Prostate gland (tissue), 2 donors: ENCODE measurements at regions not wholly inside any gene's neighbourhood (a gene's known extent, or its start where the extent isn't known, plus 50 kb on each side); places are given as distances from the start of the nearest gene placed in this dataset.

Experiments
- POLR2A ChIP-seq: fragments of 450-650 bp; IDR thresholded peaks from one replicate; pipeline ENCODE4 v1.6.1; 2016; ENCODE audit warnings: antibody characterized with exemption, mild to moderate bottlenecking
- TF ChIP-seq, protein P1 (sequence below), 4 experiments: fragments of 200-600 bp in 2 of 4; fragments of 450-650 bp in 2 of 4; sonication (generic) in 2 of 4; IDR thresholded peaks; 1 replicate in 3 of 4; 2 replicates in 1 of 4; pipeline ENCODE4 v1.5.1; 2016 to 2019; ENCODE audit warnings: antibody characterized with exemption in 4 of 4, mild to moderate bottlenecking in 2 of 4, moderate library complexity in 2 of 4

DNA sequence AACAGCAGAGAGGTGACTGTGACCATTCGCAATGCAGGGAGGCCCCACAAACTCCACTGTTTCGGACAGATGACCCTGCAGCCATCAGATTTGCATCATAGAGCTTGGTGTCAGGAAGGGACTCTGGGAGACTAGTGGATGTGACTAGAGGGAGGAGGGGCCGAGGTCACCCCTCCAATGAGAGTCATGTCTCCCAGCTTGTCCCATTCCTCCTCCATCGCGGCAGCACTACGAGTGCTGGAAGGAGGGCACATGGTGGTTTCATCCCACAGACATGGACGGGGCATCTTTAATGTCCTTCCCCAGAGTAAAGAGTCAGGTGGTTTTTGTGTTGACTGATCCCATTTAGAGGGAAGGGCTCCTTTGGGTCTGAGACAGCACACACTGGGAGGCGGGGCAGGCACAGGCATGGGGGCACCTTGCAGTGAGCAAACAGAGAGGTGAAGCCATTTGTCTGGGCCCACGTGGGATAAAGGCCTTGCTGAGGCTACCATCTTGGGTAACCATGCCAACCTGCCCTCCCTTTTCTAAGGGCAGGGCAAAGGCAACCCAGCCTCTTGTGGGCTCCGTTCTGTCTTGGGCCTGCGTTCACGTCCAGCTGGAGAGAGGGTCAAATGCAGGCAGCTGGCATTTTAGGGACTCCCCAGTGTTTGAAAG lies 208.1 kb downstream of the ASB1 start:
- TF ChIP-seq, protein P1, sequence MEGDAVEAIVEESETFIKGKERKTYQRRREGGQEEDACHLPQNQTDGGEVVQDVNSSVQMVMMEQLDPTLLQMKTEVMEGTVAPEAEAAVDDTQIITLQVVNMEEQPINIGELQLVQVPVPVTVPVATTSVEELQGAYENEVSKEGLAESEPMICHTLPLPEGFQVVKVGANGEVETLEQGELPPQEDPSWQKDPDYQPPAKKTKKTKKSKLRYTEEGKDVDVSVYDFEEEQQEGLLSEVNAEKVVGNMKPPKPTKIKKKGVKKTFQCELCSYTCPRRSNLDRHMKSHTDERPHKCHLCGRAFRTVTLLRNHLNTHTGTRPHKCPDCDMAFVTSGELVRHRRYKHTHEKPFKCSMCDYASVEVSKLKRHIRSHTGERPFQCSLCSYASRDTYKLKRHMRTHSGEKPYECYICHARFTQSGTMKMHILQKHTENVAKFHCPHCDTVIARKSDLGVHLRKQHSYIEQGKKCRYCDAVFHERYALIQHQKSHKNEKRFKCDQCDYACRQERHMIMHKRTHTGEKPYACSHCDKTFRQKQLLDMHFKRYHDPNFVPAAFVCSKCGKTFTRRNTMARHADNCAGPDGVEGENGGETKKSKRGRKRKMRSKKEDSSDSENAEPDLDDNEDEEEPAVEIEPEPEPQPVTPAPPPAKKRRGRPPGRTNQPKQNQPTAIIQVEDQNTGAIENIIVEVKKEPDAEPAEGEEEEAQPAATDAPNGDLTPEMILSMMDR (IDR thresholded peaks at IDR 0.05) = no peak
- TF ChIP-seq POLR2A = no peak
